GM13976 (cell line): ENCODE measurements at regions not wholly inside any gene's neighbourhood (a gene's known extent, or its start where the extent isn't known, plus 50 kb on each side); places are given as distances from the start of the nearest gene placed in this dataset.

Source experiments
- DNase-seq: peaks from one replicate; pipeline ENCODE4 v3.0.0; 2012; ENCODE audit warnings: low spot score
- CTCF ChIP-seq: IDR thresholded peaks from 2 replicates; pipeline ENCODE4 v1.5.1; 2012; ENCODE audit warnings: borderline replicate concordance, mild to moderate bottlenecking; ENCODE audit not compliant: insufficient read depth; ENCODE audit errors: extremely low read depth, missing control alignments, control extremely low read depth
- in situ Hi-C: fragments of 300-500 bp; cut with MboI; formaldehyde crosslinking; loops from one replicate; pipeline ENCODE4 v1.12.0; 2022; ENCODE audit warnings: low sequenced_read_pairs, mixed read lengths, inconsistent platforms; ENCODE audit not compliant: unreplicated experiment

- no peak for TF ChIP-seq CTCF
- no peak for DNase-seq
- in situ Hi-C loops: no loop called here
Observed at GRCh38 chr22:27149921-27150543, 492.6 kb downstream of the MIAT start.

GRCh38 chr22:27150544-27150941 is 493.2 kb downstream of the MIAT start:
- in situ Hi-C loops: no loop called here
- DNase-seq: no peak
- no peak for TF ChIP-seq CTCF

GRCh38 chr22:27151407-27151806 is 494.0 kb downstream of the MIAT start:
- in situ Hi-C loops: no loop called here
- no peak for TF ChIP-seq CTCF
- DNase-seq: no peak

- in situ Hi-C loops: no loop called here
- TF ChIP-seq CTCF: no peak
- DNase-seq: no peak
Observed at GRCh38 chr22:27152033-27152432, 494.6 kb downstream of the MIAT start.

- no peak for DNase-seq
- in situ Hi-C loops: no loop called here
- no peak for TF ChIP-seq CTCF
Observed at GRCh38 chr22:27152883-27153282, 495.5 kb downstream of the MIAT start.

GRCh38 chr22:27153386-27153785 is 496.0 kb downstream of the MIAT start:
- in situ Hi-C loops: no loop called here
- DNase-seq: no peak
- no peak for TF ChIP-seq CTCF
